GM12878 (cell line): ENCODE measurements at regions not wholly inside any gene's neighbourhood (a gene's known extent, or its start where the extent isn't known, plus 50 kb on each side); places are given as distances from the start of the nearest gene placed in this dataset.
"Not testable (repeated sequence)": the region's sequence is repeated elsewhere in the genome, so short reads cannot be mapped to it uniquely, and the experiment has no call there.

ENCODE experiments used
- ATAC-seq: fragments of 200-7000 bp; cut with Tn5 transposase; 3 replicates; pipeline ENCODE4 v1.9.1; 2020; ENCODE audit warnings: mild to moderate bottlenecking, moderate library complexity
- BruUV-seq: library from RNA; stranded (reverse); fragments of 400-500 nt; replicated peaks from 2 replicates; lab custom pipeline; 2021; lab: Mats Ljungman, UMichigan
- CTCF ChIA-PET: fragments of 300-600 bp; sonication (Branson Sonifier 250); formaldehyde crosslinking; extraction: SDS; loops from one replicate; lab custom pipeline; 2021; ENCODE audit warnings: inconsistent platforms; lab: Yijun Ruan, JAX
- POLR2A ChIA-PET: fragments of 350-600 bp; formaldehyde crosslinking; extraction: SDS; loops from one replicate; lab custom pipeline; 2021; ENCODE audit warnings: inconsistent platforms; lab: Charles Lee
- RAD21 ChIA-PET: fragments of 300-600 bp; sonication (Branson Sonifier 250); formaldehyde crosslinking; loops from one replicate; lab custom pipeline; 2023; ENCODE audit warnings: antibody characterized with exemption; ENCODE audit not compliant: unreplicated experiment; lab: Charles Lee
- SMC1A ChIA-PET: fragments of 300-600 bp; sonication (Branson Sonifier 250); formaldehyde crosslinking; loops from one replicate; lab custom pipeline; 2023; ENCODE audit not compliant: unreplicated experiment, uncharacterized antibody; lab: Charles Lee
- DNase-seq: peaks from one replicate; pipeline ENCODE4 v3.0.0-alpha.2; 2011; ENCODE audit warnings: low read depth, low spot score
- FAIRE-seq: peaks from 3 replicates; lab custom pipeline; 2011; peaks lifted over from hg19 to GRCh38; lab: Jason Lieb, UNC
- H2AFZ ChIP-seq: 2 replicates; pipeline ENCODE4 v1.6.0; 2011; ENCODE audit warnings: low read depth, low read length, control low read depth; ENCODE audit not compliant: control insufficient read depth
- H3K27ac ChIP-seq: 2 replicates; pipeline ENCODE4 v1.5.1; 2011; ENCODE audit warnings: control low read depth; ENCODE audit not compliant: control insufficient read depth, insufficient read depth
- H3K27me3 ChIP-seq, 2 experiments: replicated peaks in 1 of 2; 2 replicates each; pipeline versions ENCODE4 v1.6.0 to v1.6.1; 2011; ENCODE audit warnings: low read length in 1 of 2; ENCODE audit not compliant: control insufficient read depth in 2 of 2, insufficient read depth in 2 of 2
- H3K36me3 ChIP-seq, 2 experiments: 2 replicates each; pipeline ENCODE4 v1.5.1; 2011; ENCODE audit warnings: low read length in 1 of 2; ENCODE audit not compliant: control insufficient read depth in 2 of 2, insufficient read depth in 2 of 2
- H3K4me1 ChIP-seq: 2 replicates; pipeline ENCODE4 v1.6.1; 2011; ENCODE audit warnings: mild to moderate bottlenecking, low read length, moderate library complexity, mixed read lengths; ENCODE audit not compliant: control insufficient read depth, insufficient read depth
- H3K4me2 ChIP-seq: 2 replicates; pipeline ENCODE4 v1.6.0; 2011; ENCODE audit warnings: control low read depth; ENCODE audit not compliant: control insufficient read depth, insufficient read depth
- H3K4me3 ChIP-seq: fragments of 200-600 bp; sonication (generic); 2 replicates; pipeline ENCODE4 v1.5.1; 2016
- H3K79me2 ChIP-seq: 2 replicates; pipeline ENCODE4 v1.6.0; 2011; ENCODE audit warnings: low read length; ENCODE audit not compliant: control insufficient read depth, insufficient read depth
- H3K9ac ChIP-seq: 2 replicates; pipeline ENCODE4 v1.8.0; 2011; ENCODE audit warnings: low read length, control low read depth, mixed read lengths; ENCODE audit not compliant: control insufficient read depth, insufficient read depth
- H3K9me3 ChIP-seq: replicated peaks from 3 replicates; pipeline ENCODE4 v1.5.1; 2011; ENCODE audit warnings: mild to moderate bottlenecking, low read length; ENCODE audit not compliant: control insufficient read depth, insufficient read depth
- H4K20me1 ChIP-seq: 2 replicates; pipeline ENCODE4 v1.6.0; 2011; ENCODE audit not compliant: control insufficient read depth, insufficient read depth
- CTCF ChIP-seq, 3 experiments: IDR thresholded peaks in 2 of 3; conservative IDR thresholded peaks in 1 of 3; 2 replicates each; pipeline ENCODE4 v1.5.1; 2011; ENCODE audit warnings: low read depth in 3 of 3, low read length in 3 of 3, mild to moderate bottlenecking in 3 of 3, control low read depth in 2 of 3, moderate library complexity in 2 of 3, inconsistent platforms in 1 of 3, mixed read lengths in 1 of 3; ENCODE audit not compliant: control insufficient read depth in 2 of 3, insufficient read depth in 1 of 3; ENCODE audit errors: extremely low read depth in 1 of 3
- WGBS: methylation state at CpG from one replicate; pipeline ENCODE4 v1.1.6; 2016; ENCODE audit warnings: low lambda C conversion rate; ENCODE audit not compliant: insufficient replicate concordance, insufficient coverage; ENCODE audit errors: missing lambda C conversion rate; 5-methylcytosine and 5-hydroxymethylcytosine counted together
- in situ Hi-C: fragments of 300-500 bp; cut with MboI; formaldehyde crosslinking; loops from 9 replicates; pipeline ENCODE4 v1.14.3; 2018; ENCODE audit warnings: mixed read lengths
- intact Hi-C: fragments of 100-400 bp; cut with micrococcal nuclease; formaldehyde crosslinking; loops from one replicate; pipeline ENCODE4 v1.14.2; 2022; ENCODE audit not compliant: unreplicated experiment

- H3K27ac ChIP-seq, BruUV-seq, H2AFZ ChIP-seq, H3K4me2 ChIP-seq, H4K20me1 ChIP-seq, H3K9me3 ChIP-seq, H3K9ac ChIP-seq, in situ Hi-C loops, H3K4me3 ChIP-seq, H3K27me3 ChIP-seq, H3K79me2 ChIP-seq, H3K36me3 ChIP-seq, H3K4me1 ChIP-seq, FAIRE-seq, DNase-seq: not testable (repeated sequence)
- ChIA-PET CTCF (interaction anchor here (0.7 to 3.1 kb wide), 5 partner anchors 24 to 61 kb away, joined by 3 to 17 read pairs (median 6); no protein-coding TSS in a partner anchor), RAD21 (interaction anchor here (1.0 to 1.3 kb wide), 3 partner anchors 24 to 46 kb away, joined by 4 to 10 read pairs (median 4); no protein-coding TSS in a partner anchor), POLR2A (interaction anchor here (1.1 kb wide), 1 partner anchor 29 kb away, joined by 3 read pairs; no protein-coding TSS in a partner anchor), SMC1A (interaction anchor here (0.8 to 1.0 kb wide), 5 partner anchors 29 to 48 kb away, joined by 3 to 7 read pairs (median 3); no protein-coding TSS in a partner anchor)
- intact Hi-C loops, result loop anchor here (5.0 kb wide), 1 partner anchor 34 kb away; no protein-coding TSS in a partner anchor
- WGBS, result 0% methylated on average over 2 of the region's 2 CpGs
- ATAC-seq, result peak; percentile 53
Observed at GRCh38 chr14:106356643-106356930, 830.2 kb downstream of the TMEM121 start.

DNA sequence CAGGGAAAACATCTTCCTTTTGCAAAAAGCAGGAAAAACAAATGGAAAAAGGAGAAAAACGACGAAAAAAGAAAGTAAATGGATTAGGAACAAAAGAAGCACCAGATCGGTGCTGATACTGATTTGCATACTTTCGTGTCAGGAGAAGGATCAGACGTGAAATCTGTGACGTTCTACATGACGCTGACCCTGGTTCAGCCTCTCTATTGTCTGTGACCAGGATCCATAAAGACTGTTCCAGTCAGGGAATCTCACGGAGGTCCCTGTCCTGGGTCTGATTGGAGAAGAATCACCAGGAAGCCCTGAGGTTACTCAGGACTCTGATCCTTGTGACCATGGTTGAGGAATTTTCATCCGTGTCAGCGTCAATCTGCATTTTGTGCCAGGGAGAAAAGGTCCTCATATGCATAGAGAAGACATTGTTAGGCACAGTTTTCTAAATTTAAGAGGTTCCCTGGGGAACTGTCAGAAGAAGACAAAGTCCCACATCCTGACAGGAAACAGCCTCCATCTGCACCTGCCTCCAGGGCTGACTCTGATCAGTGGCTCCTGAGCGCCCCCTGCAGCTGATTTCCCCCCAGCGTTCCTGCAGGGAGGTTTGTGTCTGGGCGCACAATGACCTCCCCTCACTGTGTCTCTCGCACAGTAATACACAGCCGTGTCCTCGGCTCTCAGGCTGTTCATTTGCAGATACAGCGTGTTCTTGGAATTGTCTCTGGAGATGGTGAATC, 832.9 kb downstream of the TMEM121 start:
- intact Hi-C loops, result loop anchor here (5.0 kb wide), 1 partner anchor 37 kb away; no protein-coding TSS in a partner anchor

DNA sequence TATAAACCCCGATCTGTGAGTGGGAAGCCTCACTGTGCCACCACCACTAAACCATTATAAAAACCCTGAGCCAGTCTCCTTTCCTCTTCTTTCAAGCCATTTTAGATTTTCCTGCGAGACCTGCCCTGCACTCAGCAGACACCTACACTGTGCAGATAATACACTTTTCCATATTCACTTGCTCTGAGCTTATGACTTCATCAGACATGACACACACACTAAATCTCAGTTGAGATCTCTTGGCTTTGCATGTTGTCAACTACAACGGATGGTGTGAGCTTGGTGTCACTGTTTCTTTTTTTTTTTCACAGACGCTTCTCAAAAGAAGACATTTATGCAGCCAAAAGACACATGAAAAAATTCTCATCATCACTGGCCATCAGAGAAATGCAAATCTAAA, 839.0 kb downstream of the TMEM121 start:
- DNase-seq, H3K4me3 ChIP-seq, SMC1A ChIA-PET, H2AFZ ChIP-seq, H3K36me3 ChIP-seq, POLR2A ChIA-PET, in situ Hi-C loops, intact Hi-C loops, BruUV-seq, H3K4me2 ChIP-seq, H3K9me3 ChIP-seq, H3K27ac ChIP-seq, CTCF ChIA-PET, ATAC-seq, RAD21 ChIA-PET, H3K9ac ChIP-seq, H3K4me1 ChIP-seq, H4K20me1 ChIP-seq, H3K27me3 ChIP-seq, H3K79me2 ChIP-seq, FAIRE-seq: not testable (repeated sequence)
- WGBS, result 17% methylated on average over 2 of the region's 4 CpGs

More for the DNA sequence above, 832.9 kb downstream of the TMEM121 start:
- CTCF ChIA-PET, result interaction anchor here (0.6 kb wide), 1 partner anchor 50 kb away, joined by 3 read pairs; no protein-coding TSS in a partner anchor
- H3K4me3 ChIP-seq, H3K9me3 ChIP-seq, in situ Hi-C loops, DNase-seq, H3K79me2 ChIP-seq, H3K4me2 ChIP-seq, H3K9ac ChIP-seq, BruUV-seq, SMC1A ChIA-PET, RAD21 ChIA-PET, H3K27ac ChIP-seq, POLR2A ChIA-PET, FAIRE-seq, H2AFZ ChIP-seq, H3K36me3 ChIP-seq, H3K27me3 ChIP-seq, H4K20me1 ChIP-seq, H3K4me1 ChIP-seq: not testable (repeated sequence)
- ATAC-seq, result peak; percentile 64
- peak in 1 of 3 experiments; percentile 17; a peak in 1 of 6 replicates for TF ChIP-seq CTCF (IDR thresholded peaks at IDR 0.05 in 2 of 3, conservative IDR thresholded peaks at IDR 0.05 in 1 of 3; ENCODE audit: control insufficient read depth in 2 of 3, extremely low read depth in 1 of 3, insufficient read depth in 1 of 3, low read depth in 3 of 3, low read length in 3 of 3)
- under 1% methylated on average over 15 of the region's 17 CpGs for WGBS
